WI38 (cell line): ENCODE measurements at regions not wholly inside any gene's neighbourhood (a gene's known extent, or its start where the extent isn't known, plus 50 kb on each side); places are given as distances from the start of the nearest gene placed in this dataset.

Experiments used
- H3K4me3 ChIP-seq: 2 replicates; pipeline ENCODE4 v1.5.1; 2011; ENCODE audit warnings: low read depth, mild to moderate bottlenecking, control low read depth, low read length
- CTCF ChIP-seq: IDR thresholded peaks from 2 replicates; pipeline ENCODE4 v1.5.1; 2012; ENCODE audit warnings: low read depth, mild to moderate bottlenecking, control low read depth, low read length

GRCh38 chr9:79986437-79986836 is 414.7 kb downstream of the TLE4 start:
- H3K4me3 ChIP-seq, result no peak overlapping the region
- TF ChIP-seq CTCF, result no peak

GRCh38 chr9:79985772-79986171 is 414.0 kb downstream of the TLE4 start:
- no peak for TF ChIP-seq CTCF

GRCh38 chr9:79985264-79985663 is 413.5 kb downstream of the TLE4 start:
- TF ChIP-seq CTCF, result no peak
- H3K4me3 ChIP-seq, result no peak overlapping the region

More at GRCh38 chr9:79985772-79986171, 414.0 kb downstream of the TLE4 start:
- H3K4me3 ChIP-seq, result no peak overlapping the region

- H3K4me3 ChIP-seq, result no peak overlapping the region
- TF ChIP-seq CTCF, result no peak
These were observed 412.8 kb downstream of the TLE4 start for GRCh38 chr9:79984429-79985067.

- no peak for TF ChIP-seq CTCF
- H3K4me3 ChIP-seq, result no peak overlapping the region
These were observed 408.7 kb downstream of the TLE4 start for GRCh38 chr9:79980432-79980831.

GRCh38 chr9:79977510-79978197 is 405.9 kb downstream of the TLE4 start:
- H3K4me3 ChIP-seq, result no peak overlapping the region
- no peak for TF ChIP-seq CTCF

GRCh38 chr9:79977074-79977435 is 405.3 kb downstream of the TLE4 start:
- no peak for TF ChIP-seq CTCF
- H3K4me3 ChIP-seq, result no peak overlapping the region
